GM20431 (cell line): ENCODE measurements at regions not wholly inside any gene's neighbourhood (a gene's known extent, or its start where the extent isn't known, plus 50 kb on each side); places are given as distances from the start of the nearest gene placed in this dataset.

Source experiments
- in situ Hi-C: fragments of 300-500 bp; cut with MseI, MboI; formaldehyde crosslinking; loops from one replicate; pipeline ENCODE4 v1.15.0; 2020; ENCODE audit warnings: low sequenced_read_pairs; ENCODE audit not compliant: unreplicated experiment

GRCh38 chr21:22904385-22904784 lies 1906.2 kb downstream of the NCAM2 start:
- in situ Hi-C loops = no loop called here

- in situ Hi-C loops = no loop called here
These were observed 1926.8 kb downstream of the NCAM2 start for GRCh38 chr21:22925032-22925431.

GRCh38 chr21:22927469-22927868 lies 1929.3 kb downstream of the NCAM2 start:
- in situ Hi-C loops = no loop called here

GRCh38 chr21:22941779-22942490 lies 1943.7 kb downstream of the NCAM2 start:
- in situ Hi-C loops = no loop called here

- in situ Hi-C loops = no loop called here
These were observed 1957.3 kb downstream of the NCAM2 start for GRCh38 chr21:22955559-22955958.

- in situ Hi-C loops = no loop called here
These were observed 1963.0 kb downstream of the NCAM2 start for GRCh38 chr21:22961258-22961657.

- in situ Hi-C loops = no loop called here
These were observed 1967.4 kb downstream of the NCAM2 start for GRCh38 chr21:22965455-22966135.

GRCh38 chr21:22981819-22982218 lies 1983.6 kb downstream of the NCAM2 start:
- in situ Hi-C loops = no loop called here

GRCh38 chr21:22993144-22993543 lies 1994.9 kb downstream of the NCAM2 start:
- in situ Hi-C loops = no loop called here

GRCh38 chr21:22993822-22994574 lies 1995.8 kb downstream of the NCAM2 start:
- in situ Hi-C loops = no loop called here

- in situ Hi-C loops = no loop called here
These were observed 2005.7 kb downstream of the NCAM2 start for GRCh38 chr21:23003951-23004350.

- in situ Hi-C loops = no loop called here
These were observed 2010.5 kb downstream of the NCAM2 start for GRCh38 chr21:23008601-23009202.

GRCh38 chr21:23009360-23009759 lies 2011.2 kb downstream of the NCAM2 start:
- in situ Hi-C loops = no loop called here

GRCh38 chr21:23014021-23014420 lies 2015.8 kb downstream of the NCAM2 start:
- in situ Hi-C loops = no loop called here

GRCh38 chr21:23016617-23017016 lies 2018.4 kb downstream of the NCAM2 start:
- in situ Hi-C loops = no loop called here

GRCh38 chr21:23017989-23018388 lies 2019.8 kb downstream of the NCAM2 start:
- in situ Hi-C loops = no loop called here

GRCh38 chr21:23020969-23021368 lies 2022.8 kb downstream of the NCAM2 start:
- in situ Hi-C loops = no loop called here

- in situ Hi-C loops = no loop called here
These were observed 2023.3 kb downstream of the NCAM2 start for GRCh38 chr21:23021481-23021880.

- in situ Hi-C loops = no loop called here
These were observed 2028.7 kb downstream of the NCAM2 start for GRCh38 chr21:23026878-23027277.

GRCh38 chr21:23039846-23040245 lies 2041.6 kb downstream of the NCAM2 start:
- in situ Hi-C loops = no loop called here

- in situ Hi-C loops = no loop called here
These were observed 2047.7 kb downstream of the NCAM2 start for GRCh38 chr21:23045955-23046354.
